GM19043 (cell line): ENCODE measurements at regions not wholly inside any gene's neighbourhood (a gene's known extent, or its start where the extent isn't known, plus 50 kb on each side); places are given as distances from the start of the nearest gene placed in this dataset.

Source experiments
- ATAC-seq: cut with Tn5 transposase; IDR thresholded peaks from one replicate; pipeline ENCODE4 v1.9.1; 2021; ENCODE audit warnings: low read depth; ENCODE audit not compliant: unreplicated experiment

DNA sequence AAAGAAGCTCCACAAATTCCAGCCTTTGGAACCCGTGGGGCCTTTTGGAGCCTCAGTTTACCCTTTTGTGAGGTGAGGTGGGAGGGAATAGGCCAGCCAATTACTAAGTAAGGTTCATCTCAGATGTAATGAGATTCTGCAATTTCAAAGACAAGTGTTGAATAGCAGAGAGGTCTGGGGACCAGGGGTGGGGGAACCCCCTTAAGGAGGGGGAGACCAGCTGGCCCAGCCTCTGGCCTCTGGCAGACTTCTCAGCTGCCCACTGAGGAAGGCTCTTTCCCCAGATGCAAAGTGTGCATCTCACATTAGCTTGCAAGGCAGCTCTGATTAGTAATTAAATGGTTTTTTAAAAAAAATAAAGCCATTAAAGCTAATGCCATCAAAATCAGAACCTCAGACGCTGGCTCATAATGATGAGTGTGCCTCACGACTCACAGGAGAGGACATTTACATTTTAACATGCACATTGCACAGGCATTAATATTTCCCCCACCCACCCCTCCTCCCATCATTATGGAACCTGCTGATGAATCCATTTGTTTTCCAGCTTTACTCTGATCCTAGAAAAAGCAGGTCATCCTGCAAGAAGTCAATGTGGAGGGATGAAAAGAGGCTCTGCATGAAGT lies 176.7 kb upstream of the TLE3 start:
- ATAC-seq: no peak

DNA sequence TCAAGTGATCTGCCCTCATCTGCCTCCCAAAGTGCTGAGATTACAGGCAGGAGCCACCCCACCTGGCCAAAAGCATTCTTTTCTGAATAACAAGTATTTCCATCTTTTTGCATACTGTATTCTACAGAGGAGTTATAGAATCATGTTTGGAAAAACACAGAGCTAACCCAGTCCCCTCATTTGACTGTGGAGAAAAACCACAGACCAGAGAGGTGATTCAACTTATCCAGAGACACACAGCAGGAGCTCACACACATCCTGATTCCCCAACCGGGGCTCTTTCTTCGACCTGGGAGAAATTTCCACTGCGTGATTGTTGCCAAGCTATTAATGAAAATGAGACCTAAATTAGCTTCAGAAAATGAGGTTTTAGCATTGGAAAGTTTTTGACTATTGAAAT lies 176.1 kb upstream of the TLE3 start:
- ATAC-seq: no peak

DNA sequence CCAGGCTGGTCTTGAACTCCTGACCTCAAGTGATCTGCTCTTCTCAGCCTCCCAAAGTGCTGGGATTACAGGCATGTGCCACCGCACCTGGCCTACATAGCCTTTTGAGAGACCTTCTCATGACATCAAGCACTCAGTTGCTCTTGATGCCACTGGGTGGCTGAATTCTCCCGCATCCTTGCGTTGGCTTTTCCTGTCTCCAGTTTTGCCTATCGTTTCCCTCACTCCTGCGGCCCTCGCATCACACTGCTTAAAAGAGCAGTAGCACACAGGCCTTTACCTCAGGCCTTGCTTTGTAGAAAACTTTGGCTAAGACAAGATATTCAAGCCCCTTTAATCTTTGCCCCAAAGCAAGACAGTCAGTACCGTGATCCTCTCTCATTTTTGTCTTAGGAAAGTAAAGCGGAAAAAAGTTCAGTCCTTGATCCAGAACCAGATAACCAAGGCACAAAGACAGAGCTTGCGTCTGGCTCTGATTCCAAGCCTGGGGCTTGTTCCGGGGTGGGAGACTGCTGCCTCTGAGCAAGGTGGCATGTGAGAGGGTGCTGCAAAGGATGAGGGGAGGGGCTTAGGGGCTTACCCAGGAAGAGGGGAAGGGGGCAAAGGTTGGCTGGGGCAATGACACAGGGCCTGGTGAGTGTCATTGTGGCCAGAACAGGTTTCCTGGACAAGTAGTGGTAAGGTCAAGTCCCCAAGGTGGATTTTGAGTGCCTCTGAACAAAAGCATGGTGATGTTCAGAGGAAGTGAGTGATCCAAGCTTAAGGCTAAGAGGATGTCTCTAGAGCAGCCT lies 175.0 kb upstream of the TLE3 start:
- no peak for ATAC-seq

DNA sequence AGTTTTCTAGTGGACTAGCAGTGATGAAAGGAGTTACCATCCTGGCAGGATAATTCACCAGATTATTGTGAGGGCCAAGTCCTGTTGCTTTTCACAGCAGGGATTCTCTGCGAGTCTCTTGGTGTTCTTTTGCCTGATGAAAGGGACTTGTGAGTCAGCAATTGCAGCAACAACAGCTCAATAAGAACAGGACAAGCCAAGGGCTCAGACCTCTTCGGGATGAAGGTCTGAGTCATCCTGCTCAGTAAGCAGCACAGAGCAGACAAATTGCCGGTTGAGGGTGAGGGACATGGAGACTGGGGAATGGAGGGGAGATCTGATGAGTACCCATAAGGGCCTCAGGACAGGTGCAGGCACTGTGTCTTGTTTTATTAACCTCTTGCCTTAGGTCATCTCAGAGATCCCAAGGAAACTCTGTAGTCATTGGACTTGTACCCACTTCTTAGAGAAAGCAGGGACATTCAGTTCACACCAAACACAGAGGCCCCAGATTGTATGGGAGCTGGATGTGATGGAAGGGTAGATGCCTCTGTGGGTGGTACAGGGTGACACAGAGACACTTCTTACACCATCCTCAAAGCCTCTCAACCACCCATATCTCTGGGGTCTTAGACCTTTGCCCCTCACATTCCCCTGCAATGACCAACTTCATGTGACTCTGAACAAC lies 173.8 kb upstream of the TLE3 start:
- ATAC-seq: no peak

DNA sequence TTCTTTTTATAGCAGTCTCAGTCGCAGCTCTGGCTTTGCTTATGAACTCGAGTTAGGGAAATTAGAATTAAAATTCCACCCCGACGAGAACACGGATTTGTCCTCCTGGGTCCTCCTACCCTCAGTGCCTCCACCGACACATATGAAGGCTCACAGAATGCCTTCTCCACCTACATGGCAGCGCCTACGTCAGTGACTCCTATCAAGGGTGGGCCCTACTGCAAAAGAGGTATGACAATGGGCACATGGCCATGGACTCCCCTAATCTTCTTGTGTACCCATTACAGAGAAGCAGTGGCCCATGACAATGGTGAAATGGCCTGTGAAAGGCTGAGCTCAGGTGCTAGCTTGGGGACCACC lies 173.0 kb upstream of the TLE3 start:
- no peak for ATAC-seq

DNA sequence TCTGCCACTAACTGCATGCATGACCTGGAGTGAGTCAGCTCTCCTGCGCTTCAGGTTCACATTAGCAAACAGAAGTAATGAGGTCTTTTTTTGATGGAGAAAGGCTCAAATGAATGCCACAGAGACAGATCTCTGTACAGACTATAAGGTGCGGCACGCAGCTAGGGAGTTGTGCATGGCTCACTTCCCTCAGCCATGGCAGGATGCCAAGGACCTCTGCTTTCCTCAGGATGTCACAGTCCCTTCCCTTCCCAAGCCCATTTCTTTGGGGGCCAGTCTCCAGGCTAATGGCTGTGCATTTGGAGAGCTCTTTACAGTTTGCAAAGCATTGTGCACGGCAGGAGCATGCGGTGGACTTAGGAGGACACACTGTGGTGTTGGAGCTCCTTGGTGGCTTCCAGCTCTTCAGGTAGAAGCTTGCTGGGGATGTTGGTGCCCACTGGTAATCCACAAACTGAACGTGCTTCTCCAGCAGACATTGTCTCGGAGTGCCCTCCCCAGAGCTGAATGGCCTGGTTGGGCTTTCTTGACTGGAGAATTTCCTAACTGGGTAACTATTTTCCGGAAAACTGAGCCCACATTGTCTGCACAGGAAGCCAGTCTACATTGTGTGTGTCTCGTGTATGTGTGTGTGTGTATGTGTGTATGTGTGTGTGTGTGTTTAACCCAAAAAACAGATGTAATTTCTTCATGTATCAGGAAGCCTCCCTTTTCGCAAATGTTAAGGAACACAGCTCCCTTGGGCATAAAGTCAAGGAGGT lies 172.5 kb upstream of the TLE3 start:
- no peak for ATAC-seq

DNA sequence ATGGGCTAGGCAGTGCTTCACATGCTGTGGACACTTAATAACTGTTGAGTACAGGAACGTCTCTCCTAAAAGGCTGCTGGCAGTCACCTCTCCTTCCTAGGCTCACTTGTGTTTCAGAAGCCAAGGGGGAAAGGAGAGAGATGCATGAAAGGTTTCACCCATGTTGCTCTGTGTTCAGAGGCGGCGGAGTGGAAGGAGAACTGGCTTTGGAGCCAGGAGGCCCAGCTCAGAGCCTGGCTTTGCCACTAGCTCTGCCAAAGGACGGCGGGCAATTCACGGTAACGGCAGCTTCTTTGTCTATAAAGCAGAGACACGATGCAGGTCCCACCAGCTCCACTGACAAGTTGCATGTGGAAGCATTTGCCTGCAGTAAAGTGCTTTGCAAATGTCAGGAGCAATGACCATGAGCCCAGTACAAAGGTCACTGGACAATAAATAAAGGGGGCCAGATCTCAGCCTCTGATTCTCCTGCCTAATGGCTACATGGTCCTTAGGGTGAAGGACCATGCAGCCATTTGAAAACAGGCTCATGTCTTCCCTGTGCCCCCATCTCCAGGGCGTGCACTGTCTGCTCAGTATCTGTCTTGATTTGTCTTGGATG lies 171.7 kb upstream of the TLE3 start:
- ATAC-seq: no peak

DNA sequence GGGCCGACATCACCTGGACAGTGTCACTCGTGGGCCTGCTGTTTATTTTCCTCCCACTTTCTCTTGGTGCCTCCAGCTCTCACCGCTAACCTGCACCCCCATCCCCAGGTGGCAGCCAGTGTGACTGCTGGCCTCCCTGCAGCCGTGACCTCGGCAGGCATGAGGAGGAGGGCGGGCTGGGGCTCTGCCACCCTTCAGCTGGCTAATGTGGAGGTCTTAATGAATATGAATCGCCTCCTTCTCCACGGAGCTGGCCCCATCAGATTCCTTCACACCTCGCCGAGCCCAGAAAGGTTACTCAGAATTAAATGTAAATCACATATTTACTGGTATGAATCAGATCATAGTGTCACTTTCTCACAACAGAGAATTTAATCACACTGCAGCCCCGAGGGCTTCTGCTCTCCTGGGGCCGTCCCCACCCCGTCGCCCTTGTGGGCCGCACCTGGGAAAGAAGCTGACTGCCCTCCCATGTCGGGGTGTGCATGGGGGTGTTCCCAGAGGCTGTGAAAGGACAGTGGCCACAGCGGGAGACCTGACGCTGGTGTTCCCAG lies 171.1 kb upstream of the TLE3 start:
- no peak for ATAC-seq

DNA sequence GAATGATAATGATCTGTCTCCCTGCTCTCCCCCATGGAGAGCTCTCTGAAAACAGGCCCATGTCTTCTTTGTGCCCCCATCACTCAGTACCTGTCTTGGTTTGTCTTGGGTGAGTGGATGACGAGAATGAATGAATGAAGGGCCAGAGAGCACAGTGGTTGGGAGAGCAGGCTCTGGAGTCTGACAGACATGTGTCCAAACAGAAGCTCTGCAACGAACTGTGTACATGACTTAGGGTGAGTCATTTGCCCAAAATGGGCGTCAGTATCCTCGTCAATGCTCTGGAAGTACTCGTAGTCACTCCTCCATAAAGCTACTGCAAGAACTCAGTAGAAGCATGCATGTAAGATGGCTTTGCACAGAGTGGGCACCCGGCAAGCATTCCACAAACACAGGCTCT lies 170.2 kb upstream of the TLE3 start:
- no peak for ATAC-seq

DNA sequence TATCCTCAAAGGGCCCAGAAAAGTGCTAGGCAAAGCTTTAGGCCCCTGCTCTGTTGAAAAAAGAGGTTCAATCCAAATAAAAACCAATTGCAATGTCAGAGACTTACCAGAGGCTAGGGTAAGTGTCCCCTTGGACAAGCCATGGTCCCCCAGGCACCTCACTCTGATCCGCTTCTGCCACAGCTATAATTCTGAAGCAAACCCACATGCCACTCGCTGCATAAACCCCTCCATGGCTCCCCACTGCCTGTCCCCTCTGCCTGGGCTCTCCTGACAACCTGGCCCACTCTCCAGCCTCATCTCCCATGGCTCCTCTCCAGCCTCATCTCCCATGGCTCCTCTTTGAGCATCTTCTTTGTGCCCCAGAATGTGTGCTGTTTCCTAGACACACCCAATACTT lies 169.6 kb upstream of the TLE3 start:
- ATAC-seq: no peak

DNA sequence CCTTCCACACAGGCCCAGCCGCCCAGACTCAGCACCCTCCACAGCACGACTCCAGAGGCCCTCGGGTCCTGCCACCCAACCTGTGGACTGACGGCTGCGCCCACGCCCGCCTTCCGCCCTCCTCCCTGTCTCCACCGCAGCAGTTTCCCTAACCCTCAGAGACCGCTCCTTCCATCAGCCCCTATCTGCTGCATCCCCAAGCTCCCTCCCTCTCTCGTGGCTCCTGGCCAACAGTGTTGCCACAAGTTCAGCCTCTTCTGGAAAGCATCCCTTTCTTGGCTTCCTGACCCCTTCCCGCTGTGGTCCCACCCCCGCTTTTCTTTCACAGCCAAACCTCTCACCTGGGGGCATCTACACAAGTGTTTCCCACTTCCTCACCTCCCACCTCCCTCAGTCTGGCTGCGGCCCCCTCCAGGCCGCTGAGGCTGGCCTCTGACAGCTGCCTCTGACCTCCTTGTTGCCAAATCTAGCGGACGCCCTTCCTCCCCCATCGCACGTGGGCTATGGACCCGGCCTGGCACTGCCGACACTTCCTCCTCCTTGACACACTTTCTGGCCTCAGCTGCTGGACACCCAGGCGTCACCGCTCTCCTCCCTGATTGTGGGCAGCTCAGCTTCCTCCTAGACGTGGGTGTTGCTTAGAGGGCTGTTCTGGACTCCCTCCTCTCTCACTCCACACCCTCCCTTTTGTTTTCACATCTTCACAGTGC lies 168.8 kb upstream of the TLE3 start:
- ATAC-seq: no peak

DNA sequence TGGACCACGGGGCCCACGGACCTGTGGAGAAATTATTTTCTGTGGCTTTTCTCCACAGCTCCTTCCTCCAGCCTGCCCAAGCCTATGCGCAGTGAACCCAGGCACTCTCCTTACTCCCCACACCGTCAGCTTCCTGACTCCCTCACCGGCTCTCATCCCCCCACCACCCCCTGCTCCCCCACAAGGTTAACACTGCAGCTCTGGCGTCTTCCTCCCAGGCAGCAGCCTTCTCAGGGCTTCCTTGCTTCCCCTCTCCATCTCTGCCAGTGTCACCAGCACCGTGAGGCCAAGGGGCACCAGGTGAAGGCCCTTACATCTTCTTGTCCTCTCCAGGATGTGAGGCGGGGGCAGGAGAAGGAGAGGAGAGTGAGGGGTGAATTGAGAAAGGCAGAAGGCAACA lies 168.3 kb upstream of the TLE3 start:
- no peak for ATAC-seq

DNA sequence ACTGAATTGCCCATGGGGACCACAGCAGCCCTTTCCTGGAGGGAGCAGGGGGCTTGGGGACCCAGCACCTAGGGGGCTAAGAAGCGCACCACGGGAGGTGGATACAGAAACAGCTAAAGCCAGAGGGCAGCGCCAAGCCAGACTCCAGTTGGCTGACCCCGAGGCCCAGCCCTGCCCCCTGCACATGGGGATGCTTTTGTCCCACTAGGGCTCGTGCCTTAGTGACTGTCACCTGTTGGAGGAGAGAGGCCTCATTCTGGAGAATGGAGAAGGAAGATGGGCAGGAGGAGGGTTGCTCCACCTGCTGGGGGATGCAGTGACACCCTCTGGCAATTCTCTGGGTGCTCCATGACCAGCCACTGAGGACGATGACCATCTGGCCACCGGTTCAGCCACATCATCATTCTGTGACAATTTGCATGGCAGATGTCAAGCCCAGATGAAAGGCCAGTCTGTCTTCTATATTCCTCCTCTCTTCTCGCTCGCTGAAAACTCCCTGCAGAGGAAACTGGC lies 167.8 kb upstream of the TLE3 start:
- no peak for ATAC-seq

DNA sequence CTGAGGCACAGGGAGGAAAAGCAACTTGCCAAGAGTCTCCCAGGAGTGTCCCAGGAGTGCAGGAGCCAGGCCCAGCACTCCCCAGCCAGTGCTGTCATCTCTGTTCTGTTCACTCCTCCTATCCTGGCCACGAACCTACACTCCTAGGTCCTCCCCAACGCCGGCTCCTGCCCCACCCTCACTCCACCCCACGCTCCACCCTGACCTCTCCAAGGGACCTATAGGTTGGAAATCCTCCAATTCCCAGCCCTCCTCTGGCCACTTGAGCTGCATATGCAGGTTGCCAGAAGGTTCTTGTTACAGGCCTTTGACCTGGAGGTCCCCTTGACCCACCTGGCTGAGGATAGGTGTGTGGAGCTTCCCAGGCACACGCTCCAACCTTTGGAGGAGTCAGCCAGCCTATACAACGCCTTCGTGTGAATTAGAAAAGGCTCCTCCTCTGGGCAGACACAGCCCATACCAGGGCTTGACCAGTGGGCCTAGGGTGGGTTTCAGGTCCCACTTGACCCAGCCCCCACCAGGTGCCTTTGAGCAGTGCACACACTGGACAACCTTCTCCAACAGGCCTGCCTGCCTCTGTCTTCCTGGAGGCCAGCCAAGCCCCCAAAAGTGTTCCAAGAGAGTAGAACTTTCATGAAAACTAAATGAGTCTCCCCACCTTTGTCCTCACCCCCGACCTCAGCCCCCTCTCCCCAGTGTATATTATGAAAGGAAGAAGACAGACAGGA lies 167.2 kb upstream of the TLE3 start:
- ATAC-seq: no peak

DNA sequence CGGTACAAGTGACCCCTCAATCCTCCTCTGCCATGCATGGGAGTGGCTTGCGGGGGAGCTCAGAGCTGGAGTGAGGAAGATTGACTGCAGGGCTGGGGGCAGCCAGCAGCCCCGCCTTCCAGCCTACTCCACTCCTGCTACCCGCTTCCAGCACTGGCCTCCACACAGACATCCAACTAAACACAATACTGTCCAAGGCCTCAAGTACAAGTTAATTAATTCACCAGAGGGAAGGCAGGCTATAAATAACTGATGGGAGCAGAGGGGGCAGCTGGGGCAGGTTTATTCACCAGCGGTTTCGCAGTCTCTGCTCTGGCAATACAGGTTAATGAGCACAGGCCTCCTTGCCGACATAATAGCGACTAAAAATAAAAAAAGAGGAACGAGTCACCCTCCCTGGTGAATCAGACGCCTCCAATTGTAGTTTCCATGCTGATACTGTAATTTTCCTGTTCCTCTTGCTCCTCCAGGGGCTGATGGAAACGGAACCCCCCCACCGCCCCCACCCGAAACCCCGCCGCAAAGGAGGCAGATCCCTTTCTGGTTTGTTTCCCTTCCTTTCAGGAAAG lies 166.4 kb upstream of the TLE3 start:
- no peak for ATAC-seq

DNA sequence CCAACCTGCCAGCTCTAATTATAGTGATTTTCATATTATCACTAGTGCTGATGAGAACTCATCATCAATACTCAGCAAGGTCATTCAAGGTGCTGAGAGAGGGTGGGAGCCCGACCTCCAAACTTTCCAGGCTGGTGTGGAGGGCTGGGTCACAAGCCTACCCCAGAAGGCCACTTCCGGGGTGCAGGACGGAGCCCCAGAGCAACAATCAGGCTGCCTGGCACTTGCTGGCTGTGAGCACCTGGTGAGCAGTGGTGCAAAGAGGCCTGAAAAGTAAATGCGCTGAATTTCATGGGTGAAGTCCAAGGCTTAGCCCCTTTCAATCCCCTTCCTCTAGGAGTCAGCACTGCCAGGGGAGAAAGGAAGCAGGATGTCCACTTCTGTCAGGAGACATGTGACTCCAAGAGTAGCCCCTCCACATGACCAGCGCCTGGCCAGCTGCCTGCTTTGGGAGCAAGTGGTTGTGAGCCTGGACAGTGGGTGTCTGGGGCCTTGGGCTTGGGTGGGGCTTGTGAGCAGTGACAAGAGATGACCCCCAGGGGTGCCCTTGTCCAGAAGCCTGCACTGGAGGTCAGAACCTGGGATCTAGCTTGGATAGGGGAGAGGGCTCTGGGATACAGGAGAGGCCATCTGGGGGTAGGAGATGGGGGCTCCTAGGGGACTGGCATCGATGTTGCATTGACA lies 165.0 kb upstream of the TLE3 start:
- ATAC-seq: no peak

DNA sequence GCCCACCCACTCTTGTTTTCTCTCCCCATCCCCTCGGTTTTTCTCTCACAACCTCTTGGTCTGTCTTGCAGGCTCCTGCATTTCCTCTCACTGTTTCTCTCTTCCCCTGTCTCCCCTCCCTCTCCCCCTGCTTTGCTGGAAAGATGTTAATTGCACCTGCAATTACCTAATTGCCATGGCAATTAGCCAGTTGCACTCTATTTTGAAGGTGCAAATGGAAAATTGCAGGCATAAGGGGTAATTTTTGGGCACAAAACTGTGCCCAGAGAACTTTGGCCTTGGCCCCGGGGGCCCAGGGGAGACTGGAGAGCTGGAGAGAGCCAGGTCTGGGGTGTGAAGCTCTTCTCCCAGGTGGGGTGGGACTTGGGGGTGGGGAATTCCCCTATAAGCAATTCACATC lies 164.5 kb upstream of the TLE3 start:
- no peak for ATAC-seq

DNA sequence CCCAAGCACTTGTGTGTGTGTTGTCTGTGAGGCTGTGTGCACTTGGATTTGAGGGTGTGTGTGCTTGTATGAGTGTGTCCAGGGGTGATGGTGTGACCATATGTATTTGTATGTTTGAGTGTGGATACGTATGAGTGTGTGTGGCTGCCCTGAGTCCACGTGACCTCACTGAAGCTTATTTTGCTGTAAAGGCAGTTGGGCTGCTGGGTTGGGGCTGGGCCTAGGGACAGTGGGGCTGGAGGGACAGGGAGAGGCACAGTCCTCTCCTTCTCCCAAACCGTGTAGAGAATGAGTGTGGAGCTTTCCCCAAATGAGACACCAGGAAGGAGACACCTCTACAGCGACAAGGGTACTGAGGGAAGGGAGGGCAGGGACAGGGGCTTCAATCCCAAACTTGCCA lies 163.4 kb upstream of the TLE3 start:
- no peak for ATAC-seq
